ENCODE measurements at regions not wholly inside any gene's neighbourhood (a gene's known extent, or its start where the extent isn't known, plus 50 kb on each side); places are given as distances from the start of the nearest gene placed in this dataset.

- H3K9me3 ChIP-seq (ENCODE audit: insufficient read depth in 2 of 2, low read depth in 1 of 2, low read length in 1 of 2), result no peaks in the 10 kb centered on the region
- H4K91ac ChIP-seq (replicated peaks; ENCODE audit: insufficient read length, low read length), result no peak overlapping the region
- no peak overlapping the region for H3K4me3 ChIP-seq (ENCODE audit: extremely low read depth in 1 of 4, insufficient read depth in 2 of 4, low read depth in 3 of 4, low read length in 4 of 4)
- no peak overlapping the region for H2AK5ac ChIP-seq (ENCODE audit: low read depth, low read length)
- H3K18ac ChIP-seq (ENCODE audit: extremely low read depth, low read length), result no peak overlapping the region
- H3K56ac ChIP-seq (replicated peaks; ENCODE audit: insufficient read length, low read depth, low read length), result no peak overlapping the region
- H2BK15ac ChIP-seq (ENCODE audit: low read length), result no peak overlapping the region
- no peak overlapping the region for H2BK5ac ChIP-seq (ENCODE audit: low read depth, low read length)
- H3K4me2 ChIP-seq (ENCODE audit: insufficient read depth in 1 of 2, low read depth in 2 of 2, low read length in 2 of 2), result no peak overlapping the region
- CTCF ChIA-PET (ENCODE audit: partially characterized antibody), result interaction anchor here (0.6 to 1.5 kb wide), 3 partner anchors 13 to 17 kb away, joined by 3 to 6 read pairs (median 3); no protein-coding TSS in a partner anchor
- no peak overlapping the region for H3K9ac ChIP-seq (replicated peaks in 1 of 4; ENCODE audit: extremely low read depth in 1 of 4, low read depth in 3 of 4, low read length in 3 of 4)
- no peak overlapping the region for H3K23ac ChIP-seq (ENCODE audit: insufficient read length)
- no peak overlapping the region for H2BK120ac ChIP-seq (replicated peaks; ENCODE audit: low read depth, low read length)
- DNase-seq (ENCODE audit: low read depth in 1 of 2, low spot score in 2 of 2), result no peak
- no peak overlapping the region for H4K5ac ChIP-seq (ENCODE audit: insufficient read length, low read depth, low read length)
- no peaks in the 10 kb centered on the region for H3K4me1 ChIP-seq (replicated peaks in 1 of 4; ENCODE audit: control insufficient read depth in 3 of 4, insufficient read depth in 4 of 4, low read length in 3 of 4)
- WGBS, 2 experiments (ENCODE audit: extremely low coverage in 1 of 2, insufficient coverage in 1 of 2, insufficient read length in 1 of 2, insufficient replicate concordance in 2 of 2, low coverage in 1 of 2, low lambda C conversion rate in 2 of 2, missing lambda C conversion rate in 1 of 2), result 90% methylated on average over 10 of the region's 10 CpGs; no CpG with 5 or more reads in 1 of the 2 experiments
- H3K27ac ChIP-seq (ENCODE audit: low read depth, low read length), result no peak overlapping the region
- TF ChIP-seq EGR1 (IDR thresholded peaks at IDR 0.05; ENCODE audit: borderline replicate concordance, low read depth, low read length) (no peak), KDM4A (IDR thresholded peaks at IDR 0.05; ENCODE audit: low read depth, low read length, severe bottlenecking) (no peak), BACH1 (IDR thresholded peaks at IDR 0.05; ENCODE audit: low read length) (no peak), PHF8 (conservative IDR thresholded peaks at IDR 0.05; ENCODE audit: low read depth, low read length) (no peak), GABPA (IDR thresholded peaks at IDR 0.05; ENCODE audit: borderline replicate concordance, insufficient read depth, low read length) (no peak), ATF2 (IDR thresholded peaks at IDR 0.05; ENCODE audit: low read length) (no peak), RNF2 (IDR thresholded peaks at IDR 0.05; ENCODE audit: borderline replicate concordance, low read depth, low read length, missing control alignments, poor library complexity, severe bottlenecking) (no peak), CHD1 (IDR thresholded peaks at IDR 0.05; ENCODE audit: low read depth, low read length) (no peak), CEBPB (IDR thresholded peaks at IDR 0.05; ENCODE audit: low read depth, low read length) (no peak), TCF12 (IDR thresholded peaks at IDR 0.05; ENCODE audit: low read depth, low read length) (no peak)
- no peaks in the 10 kb centered on the region for H3K79me2 ChIP-seq (ENCODE audit: control insufficient read depth in 1 of 2, insufficient read depth in 2 of 2, low read length in 2 of 2)
- no peak overlapping the region for H3K4ac ChIP-seq (replicated peaks; ENCODE audit: insufficient read length, low read depth, low read length)
- no peak overlapping the region for H2BK20ac ChIP-seq (ENCODE audit: low read length)
- H3K36me3 ChIP-seq (ENCODE audit: control insufficient read depth in 2 of 4, insufficient read depth in 4 of 4, low read length in 3 of 4), result no peaks in the 10 kb centered on the region
- no peaks in the 10 kb centered on the region for H4K20me1 ChIP-seq (replicated peaks in 1 of 2; ENCODE audit: control insufficient read depth in 1 of 2, insufficient read depth in 2 of 2, low read length in 2 of 2)
- no peak overlapping the region for H4K8ac ChIP-seq (ENCODE audit: extremely low read depth, insufficient read depth, low read length)
- FAIRE-seq, result no peak
- POLR2A ChIA-PET (ENCODE audit: partially characterized antibody), result no interaction called here
- no peaks in the 10 kb centered on the region for H3K79me1 ChIP-seq (ENCODE audit: low read depth, low read length)
- H3K14ac ChIP-seq (ENCODE audit: insufficient read length), result no peak overlapping the region
- no peaks in the 10 kb centered on the region for H3K23me2 ChIP-seq (ENCODE audit: low read depth, low read length)
- no peak overlapping the region for H2BK12ac ChIP-seq (ENCODE audit: low read depth, low read length)
- H2AFZ ChIP-seq (ENCODE audit: low read length), result no peak overlapping the region
- no peaks in the 10 kb centered on the region; a peak in 2 of 7 replicates for H3K27me3 ChIP-seq (replicated peaks in 1 of 4; ENCODE audit: control insufficient read depth in 3 of 4, extremely low read depth in 1 of 4, insufficient read depth in 3 of 4, low read length in 3 of 4)
Observed at GRCh38 chr2:105560157-105560556, 161.3 kb upstream of the FHL2 start.
